ENCODE measurements at regions not wholly inside any gene's neighbourhood (a gene's known extent, or its start where the extent isn't known, plus 50 kb on each side); places are given as distances from the start of the nearest gene placed in this dataset.

- TF ChIP-seq YY1 (IDR thresholded peaks at IDR 0.05; ENCODE audit: insufficient read depth, insufficient read length) (no peak), SUZ12 (IDR thresholded peaks at IDR 0.05; ENCODE audit: extremely low read depth, insufficient read depth, insufficient read length) (no peak)
Measured at GRCh38 chr5:89293810-89294209, 410.8 kb upstream of the MEF2C start.

All from NT2/D1 (cell line).